ENCODE measurements at regions not wholly inside any gene's neighbourhood (a gene's known extent, or its start where the extent isn't known, plus 50 kb on each side); places are given as distances from the start of the nearest gene placed in this dataset.
"Not testable (repeated sequence)": the region's sequence is repeated elsewhere in the genome, so short reads cannot be mapped to it uniquely, and the experiment has no call there.

DNA sequence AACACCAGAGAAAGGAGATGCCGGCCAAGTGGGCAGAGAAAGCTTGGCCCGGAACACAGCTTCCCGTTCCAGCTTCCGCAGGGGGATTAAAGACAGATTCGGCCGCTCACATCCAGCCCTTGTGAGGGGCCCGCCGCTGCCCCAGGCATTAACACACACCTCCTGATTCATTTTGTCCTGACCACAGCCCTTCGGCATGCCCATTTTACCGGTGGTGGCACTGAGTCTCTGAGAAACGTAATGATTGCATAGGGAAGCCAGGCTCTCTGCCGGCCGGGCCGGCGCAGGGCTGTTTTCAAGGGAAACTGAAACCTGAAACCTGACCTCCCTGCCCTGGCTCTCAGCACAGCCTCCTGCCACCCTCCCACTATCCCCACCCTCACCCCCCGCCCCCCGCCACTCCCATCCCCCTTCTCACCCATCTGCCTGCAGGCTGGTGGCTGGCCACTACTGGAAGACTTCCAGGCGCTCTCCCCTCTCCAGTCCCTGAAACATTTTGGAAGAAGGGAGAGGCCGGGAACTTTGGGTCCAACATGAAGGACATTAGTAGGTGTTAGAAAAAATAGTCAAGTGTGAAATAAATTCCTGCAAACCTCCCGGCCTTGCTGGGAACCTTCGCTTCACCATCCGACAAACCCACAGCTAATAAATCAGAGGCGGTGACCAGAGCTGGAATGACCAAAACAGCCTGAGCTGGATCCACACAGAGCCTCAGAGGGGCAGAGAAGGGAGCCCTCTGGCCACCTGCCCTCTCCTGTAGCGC lies 83.5 kb upstream of the CUX1 start:
- no peak overlapping the region for H3K27ac ChIP-seq (ENCODE audit: low read depth, low read length)
- WGBS, 3 donors = 18 to 26% (median 23%) methylated on average over 24 of the region's 24 CpGs

DNA sequence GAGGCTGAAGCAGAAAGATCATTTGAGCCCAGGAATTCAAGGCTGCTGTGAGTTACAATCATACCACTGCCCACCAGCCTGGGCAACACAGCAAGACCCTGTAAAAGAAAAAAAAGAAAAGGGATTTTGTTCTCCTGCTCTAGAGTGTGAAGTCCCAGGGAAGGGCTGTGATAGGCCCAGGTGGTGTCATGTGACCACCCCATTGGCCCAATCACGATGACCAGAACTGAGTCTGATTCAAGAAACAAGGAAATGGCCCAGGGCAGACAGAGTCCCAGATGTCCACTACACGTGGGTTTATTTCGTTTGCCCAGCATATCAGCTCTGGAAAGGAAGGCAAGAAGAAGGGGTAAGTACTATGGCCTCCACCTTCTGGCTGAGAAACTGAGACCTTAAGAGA lies 81.3 kb upstream of the CUX1 start:
- WGBS, 3 donors = 60 to 88% (median 80%) methylated on average over 3 of the region's 3 CpGs
- H3K27ac ChIP-seq (ENCODE audit: low read depth, low read length) = no peak overlapping the region

DNA sequence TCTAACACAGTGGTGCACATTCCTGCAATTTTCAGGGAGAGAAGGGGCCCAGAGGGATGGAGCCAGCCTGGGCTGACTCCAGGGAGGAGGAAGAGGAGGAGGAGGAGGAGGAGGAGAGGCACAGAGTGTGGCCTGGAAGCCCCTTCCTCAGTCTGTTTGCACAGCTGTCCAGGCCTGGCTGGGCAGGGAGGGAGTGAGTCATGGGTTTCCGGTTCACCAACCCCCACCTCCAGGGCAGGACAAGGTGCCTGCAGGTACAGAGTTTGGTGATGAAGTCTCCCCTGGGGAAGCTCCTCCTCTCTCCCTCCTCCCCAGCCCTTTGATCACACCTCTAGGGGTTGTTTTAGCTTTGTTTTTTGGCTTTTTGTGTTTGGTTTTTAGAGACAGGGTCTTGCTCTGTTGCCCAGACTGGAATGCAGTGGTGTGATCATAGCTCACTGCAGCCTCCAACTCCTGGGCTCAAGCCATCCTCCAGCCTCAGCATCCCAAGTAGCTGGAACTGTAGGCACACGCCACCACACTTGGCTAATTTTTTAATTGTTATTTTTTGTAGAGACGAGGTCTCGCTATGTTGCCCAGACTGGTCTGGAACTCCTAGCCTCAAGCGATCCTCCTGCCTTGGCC lies 77.5 kb upstream of the CUX1 start:
- H3K27ac ChIP-seq (ENCODE audit: low read depth, low read length) = no peak overlapping the region
- WGBS, 3 donors = 88 to 95% (median 88%) methylated on average over 4 to 5 of the region's 5 CpGs

DNA sequence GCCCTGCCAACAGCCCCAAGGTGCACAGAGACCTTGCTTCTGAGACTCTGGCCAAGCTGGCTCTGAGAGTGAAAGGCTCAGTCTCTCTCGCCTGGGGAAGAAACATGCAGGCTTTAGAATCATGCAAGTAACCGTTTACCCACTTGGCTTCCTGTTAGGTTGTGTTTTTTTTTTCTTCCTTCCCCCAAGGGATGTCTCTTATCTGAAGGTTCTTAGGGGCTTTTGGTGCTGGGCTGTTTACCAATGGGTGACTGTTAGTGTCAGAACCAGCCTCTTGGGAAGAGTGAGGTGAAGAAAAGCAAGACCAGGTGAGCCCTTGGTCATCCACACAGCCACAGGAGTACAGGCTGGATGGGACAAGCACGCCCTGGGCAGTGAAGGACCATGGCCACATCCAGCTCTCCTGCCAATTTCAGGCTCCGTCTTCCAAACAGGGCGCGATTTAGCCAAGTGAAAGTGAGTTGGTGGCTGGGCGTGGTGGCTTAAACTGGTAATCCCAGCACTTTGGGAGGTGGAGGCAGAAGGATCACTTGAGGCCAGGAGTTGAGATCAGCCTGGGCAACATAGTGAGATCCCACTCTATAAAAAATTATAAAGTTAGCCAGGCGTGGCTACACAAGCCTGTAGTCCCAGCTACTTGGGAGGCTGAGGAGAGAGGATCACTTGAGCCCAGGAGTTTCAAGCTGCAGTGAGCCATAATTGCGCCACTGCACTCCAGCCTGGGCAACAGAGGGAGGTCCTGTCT lies 76.3 kb upstream of the CUX1 start:
- 38 to 75% (median 43%) methylated on average over 9 of the region's 9 CpGs for WGBS, 3 donors

DNA sequence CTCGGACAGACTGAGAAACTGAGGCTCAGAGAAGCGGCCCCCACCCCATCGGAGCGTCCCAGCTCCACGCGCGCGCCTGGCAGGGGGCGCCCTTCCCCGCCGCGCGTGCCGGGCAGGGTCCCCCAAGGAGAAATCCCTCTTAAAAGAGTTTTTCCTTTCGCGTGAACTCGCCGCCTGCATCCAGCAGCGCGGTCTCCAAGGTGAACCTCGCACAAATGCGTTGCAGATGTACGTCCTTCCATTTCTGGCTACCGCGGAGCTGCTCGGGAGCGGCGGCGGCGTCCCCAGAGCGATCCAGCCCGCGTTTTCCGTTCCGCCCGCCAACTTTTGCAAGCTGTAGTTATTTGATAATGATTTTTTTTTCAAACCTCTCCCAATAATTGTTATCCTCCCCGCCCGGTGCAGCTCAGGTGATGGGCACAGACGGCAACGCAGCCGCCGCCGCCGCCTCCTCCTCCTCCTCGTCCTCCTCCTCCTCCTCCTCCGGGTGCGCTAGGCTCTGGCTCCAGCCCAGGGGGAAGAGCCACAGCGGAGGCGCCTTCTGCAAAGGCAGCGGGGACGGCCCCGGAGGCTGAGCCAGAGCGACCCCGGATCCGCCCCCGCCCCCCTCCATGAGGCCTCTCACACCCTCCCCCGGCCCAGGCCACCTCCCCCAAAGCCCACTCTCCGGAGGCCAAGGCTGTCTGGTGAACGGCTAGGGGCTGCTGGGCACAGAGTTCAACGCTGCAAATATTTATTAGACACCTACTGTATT lies 74.0 kb upstream of the CUX1 start:
- H3K27ac ChIP-seq (ENCODE audit: low read depth, low read length) = no peak overlapping the region
- WGBS, 3 donors = 1% methylated on average over 50 to 59 of the region's 60 CpGs

More for the DNA sequence above, 76.3 kb upstream of the CUX1 start:
- no peak overlapping the region for H3K27ac ChIP-seq (ENCODE audit: low read depth, low read length)

DNA sequence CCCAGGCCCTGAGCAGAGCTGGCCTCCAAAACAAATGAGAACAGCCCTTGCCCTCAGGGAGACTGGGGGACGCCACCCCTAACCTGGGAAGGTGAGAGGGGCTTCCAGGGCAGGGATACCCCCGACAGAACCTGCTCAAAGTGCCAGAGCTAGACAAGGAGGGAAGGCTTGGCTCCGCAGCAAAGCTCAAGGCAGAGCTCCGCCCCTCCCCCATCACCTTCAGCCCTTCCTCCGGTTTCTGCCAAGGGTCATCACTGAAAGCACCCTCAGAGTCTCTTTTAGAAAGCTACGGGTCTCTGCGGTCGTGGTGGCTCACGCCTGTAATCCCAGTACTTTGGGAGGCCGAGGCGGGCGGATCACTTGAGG lies 73.4 kb upstream of the CUX1 start:
- 57 to 61% (median 57%) methylated on average over 12 of the region's 12 CpGs for WGBS, 3 donors
- H3K27ac ChIP-seq (ENCODE audit: low read depth, low read length) = no peak overlapping the region

DNA sequence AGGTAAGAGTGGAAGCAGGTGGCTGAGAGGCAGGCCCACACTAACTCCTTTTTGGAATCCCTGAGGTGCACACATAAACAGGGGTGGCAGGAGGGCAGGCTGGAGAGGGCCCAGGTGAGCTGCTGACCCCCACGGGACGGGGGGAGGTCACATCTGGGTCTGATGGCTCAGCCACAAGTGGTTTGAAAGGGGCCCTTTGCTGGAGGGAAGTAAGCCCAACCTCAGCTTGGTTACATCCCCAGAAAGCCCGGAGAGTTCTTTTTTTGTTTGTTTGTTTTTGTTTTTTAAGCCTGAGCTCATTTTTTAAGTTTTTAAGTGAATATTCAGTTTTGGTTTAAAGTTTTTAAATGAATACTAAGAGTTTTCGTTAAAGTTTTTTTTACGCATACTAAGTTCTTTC lies 72.8 kb upstream of the CUX1 start:
- 71 to 77% (median 75%) methylated on average over 5 of the region's 5 CpGs for WGBS, 3 donors
- H3K27ac ChIP-seq (ENCODE audit: low read depth, low read length) = no peak overlapping the region

DNA sequence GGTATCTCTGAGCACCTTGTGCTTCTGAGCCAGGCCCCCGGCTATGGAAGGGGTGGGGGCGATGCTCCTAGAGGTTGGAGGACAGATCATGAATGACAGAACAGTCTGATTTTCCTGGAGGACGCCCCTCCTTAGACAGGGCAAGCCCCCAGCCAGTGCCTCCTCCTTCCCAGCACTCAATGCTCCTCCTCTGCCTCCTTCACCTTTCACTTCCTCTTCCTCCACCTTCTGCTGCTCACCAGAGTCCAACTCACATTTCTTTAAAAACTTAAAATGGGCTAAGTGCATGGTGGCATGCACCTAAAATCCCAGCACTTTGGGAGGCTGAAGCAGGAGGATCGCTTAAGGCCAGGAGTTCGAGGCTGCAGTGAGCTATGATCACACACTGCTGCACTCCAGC lies 71.1 kb upstream of the CUX1 start:
- 79 to 89% (median 84%) methylated on average over 5 of the region's 5 CpGs for WGBS, 3 donors
- H3K27ac ChIP-seq (ENCODE audit: low read depth, low read length) = no peak overlapping the region

DNA sequence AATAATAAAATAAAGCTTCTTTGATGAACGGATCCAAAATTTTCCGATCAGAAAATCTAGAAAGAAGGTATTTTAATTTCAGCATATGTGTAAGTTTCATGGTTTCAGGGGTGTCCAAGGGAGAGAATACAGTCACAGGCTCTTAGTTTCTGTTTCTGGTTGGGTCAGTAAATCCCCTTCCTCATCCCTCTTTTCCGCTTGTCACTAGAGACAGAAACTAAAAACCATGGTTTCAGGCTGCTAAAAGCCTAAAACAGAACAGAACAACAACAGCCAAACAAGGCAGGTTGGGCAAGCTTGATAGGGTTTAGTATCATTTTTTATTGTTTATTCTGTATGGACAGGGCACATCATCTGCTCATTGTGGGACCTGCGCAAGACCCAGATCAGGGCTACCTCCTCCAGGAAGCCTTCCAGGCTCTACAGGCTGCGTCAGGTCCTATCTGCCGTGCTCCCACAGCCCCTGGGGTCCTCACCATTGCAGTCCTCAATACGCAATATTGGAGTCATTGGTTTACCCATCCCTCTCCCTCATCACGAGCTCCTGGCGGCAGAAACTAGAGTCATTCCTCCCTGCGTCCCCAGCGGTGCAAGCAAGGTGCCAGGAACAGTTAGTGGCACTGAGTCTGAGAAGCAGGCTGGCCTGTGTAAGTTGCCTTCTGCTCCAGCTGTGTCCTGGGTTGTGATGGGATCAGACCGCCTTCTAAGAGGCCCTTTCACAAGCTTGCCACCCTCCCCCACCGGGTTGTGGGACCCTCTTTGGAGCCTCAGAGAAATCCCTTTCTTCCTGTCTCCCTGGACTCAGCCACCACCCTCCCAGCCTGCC lies 70.2 kb upstream of the CUX1 start:
- 76 to 83% (median 77%) methylated on average over 13 of the region's 13 CpGs for WGBS, 3 donors
- no peak overlapping the region for H3K27ac ChIP-seq (ENCODE audit: low read depth, low read length)

DNA sequence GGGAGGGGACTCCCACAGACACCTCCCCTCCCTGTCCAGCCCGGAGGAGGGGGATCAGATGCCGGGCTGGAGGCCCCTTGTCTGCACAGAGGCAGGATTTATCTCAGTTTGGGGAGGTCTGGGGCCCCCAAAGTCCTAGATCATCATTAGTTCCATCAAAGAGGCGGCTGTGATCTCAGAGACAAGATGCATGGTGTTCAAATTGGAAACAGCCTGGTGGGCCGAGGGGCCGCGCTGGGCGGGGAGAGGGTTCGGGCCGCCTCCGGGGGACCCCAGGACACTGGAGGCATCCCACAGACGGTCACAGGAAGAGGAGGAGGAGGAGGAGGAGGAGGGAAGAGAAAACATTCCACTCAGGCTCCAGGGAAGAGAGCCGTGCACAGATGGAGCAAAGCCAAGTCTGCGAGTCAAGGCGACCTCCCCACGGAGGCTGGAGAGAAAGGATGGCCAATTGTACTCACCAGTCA lies 69.5 kb upstream of the CUX1 start:
- WGBS, 3 donors = 47 to 55% (median 50%) methylated on average over 15 of the region's 15 CpGs
- no peak overlapping the region for H3K27ac ChIP-seq (ENCODE audit: low read depth, low read length)

DNA sequence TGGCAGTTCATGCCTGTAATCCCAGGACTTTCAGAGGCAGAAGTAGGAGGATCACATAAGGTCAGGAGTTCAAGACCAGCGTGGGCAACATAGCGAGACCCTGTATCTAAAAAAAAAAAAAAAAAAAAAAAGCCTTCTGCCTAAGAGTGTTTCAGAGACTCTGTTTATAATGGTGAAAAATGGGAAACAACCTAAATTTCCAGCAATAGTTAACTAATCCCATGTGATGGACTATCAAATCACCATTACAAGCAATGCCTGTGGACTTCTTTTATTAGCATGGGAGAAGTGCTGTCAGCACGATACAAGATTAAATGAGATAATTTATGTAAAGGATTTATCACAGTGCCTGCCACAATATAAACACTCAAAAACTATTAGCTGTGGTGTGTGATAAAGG lies 67.5 kb upstream of the CUX1 start:
- WGBS, 3 donors = 82 to 94% (median 92%) methylated on average over 3 of the region's 3 CpGs
- H3K27ac ChIP-seq (ENCODE audit: low read depth, low read length) = no peak overlapping the region

DNA sequence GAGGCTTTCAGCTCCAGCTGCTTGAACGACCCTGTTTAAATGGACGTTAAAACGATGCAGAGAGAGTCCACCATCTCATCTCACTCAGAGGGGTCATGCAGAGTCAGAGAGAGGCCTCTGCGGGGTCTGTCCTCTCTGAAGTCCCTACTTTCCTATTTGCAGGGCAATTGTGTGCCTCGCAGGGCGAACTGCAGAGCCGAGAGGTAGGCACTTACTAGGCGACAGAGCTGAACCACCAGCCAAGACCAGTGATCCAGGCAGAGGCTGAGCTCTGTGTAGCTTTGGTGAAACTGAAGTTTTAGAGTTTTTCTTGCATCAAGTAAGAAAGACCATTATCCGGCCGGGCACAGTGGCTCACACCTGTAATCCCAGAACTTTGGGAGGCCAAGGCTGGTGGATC lies 64.1 kb upstream of the CUX1 start:
- WGBS, 3 donors = 75 to 92% (median 88%) methylated on average over 10 of the region's 10 CpGs
- no peak overlapping the region for H3K27ac ChIP-seq (ENCODE audit: low read depth, low read length)

DNA sequence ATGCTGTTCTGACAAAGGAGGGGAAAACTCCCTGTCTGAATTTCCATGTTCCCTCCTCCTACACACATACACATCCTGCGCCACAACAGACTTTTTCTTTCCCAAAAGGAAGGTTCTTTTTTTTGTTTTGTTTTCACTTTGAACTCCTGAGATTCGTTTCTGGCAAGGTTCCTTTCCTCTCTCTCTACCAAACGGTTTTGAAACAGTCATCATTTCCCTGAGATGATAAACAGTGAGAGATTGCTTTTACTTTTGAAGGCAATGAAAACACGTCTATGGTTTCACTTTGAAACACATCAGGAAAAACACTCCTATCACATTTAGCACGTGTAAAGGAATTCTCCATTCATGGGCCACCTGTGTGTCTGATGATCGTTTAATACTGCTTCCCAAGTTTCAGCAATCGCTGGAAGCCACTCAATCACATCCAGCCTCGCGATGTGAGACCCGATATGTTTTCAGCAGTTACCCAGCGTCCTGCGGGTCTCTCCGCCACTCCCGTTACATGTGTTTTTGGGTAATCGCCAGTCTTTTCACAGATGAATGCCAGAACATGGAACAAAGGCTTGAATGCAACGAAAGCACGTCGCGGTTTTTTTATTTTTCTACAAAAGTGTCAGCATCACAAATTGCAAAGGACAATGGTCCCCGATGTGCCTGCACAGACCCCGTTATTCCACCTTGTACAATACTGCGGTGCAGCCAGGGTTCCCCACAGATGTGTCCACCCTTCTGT lies 62.8 kb upstream of the CUX1 start:
- 9 to 28% (median 11%) methylated on average over 22 of the region's 22 CpGs for WGBS, 3 donors
- H3K27ac ChIP-seq (ENCODE audit: low read depth, low read length) = no peak overlapping the region

DNA sequence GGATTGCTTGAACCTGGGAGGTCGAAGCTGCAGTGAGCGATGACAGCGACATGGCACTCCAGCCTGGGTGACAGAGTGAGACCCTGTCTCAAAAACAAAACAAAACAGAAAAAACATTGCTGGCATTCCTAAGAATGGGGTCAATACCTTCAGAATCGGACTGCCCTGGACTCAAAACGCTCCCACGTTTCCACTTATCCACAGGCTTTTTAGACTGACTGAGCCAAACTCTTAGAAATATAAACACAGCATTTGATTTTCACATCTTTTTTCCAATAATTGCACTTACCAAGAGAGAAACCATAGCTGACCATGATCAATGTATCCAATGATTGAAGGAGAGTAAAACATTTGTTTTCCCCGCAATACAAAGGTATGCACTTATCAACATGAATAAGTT lies 59.5 kb upstream of the CUX1 start:
- H3K27ac ChIP-seq (ENCODE audit: low read depth, low read length) = no peak overlapping the region
- WGBS, 3 donors = 83 to 95% (median 94%) methylated on average over 7 of the region's 7 CpGs

DNA sequence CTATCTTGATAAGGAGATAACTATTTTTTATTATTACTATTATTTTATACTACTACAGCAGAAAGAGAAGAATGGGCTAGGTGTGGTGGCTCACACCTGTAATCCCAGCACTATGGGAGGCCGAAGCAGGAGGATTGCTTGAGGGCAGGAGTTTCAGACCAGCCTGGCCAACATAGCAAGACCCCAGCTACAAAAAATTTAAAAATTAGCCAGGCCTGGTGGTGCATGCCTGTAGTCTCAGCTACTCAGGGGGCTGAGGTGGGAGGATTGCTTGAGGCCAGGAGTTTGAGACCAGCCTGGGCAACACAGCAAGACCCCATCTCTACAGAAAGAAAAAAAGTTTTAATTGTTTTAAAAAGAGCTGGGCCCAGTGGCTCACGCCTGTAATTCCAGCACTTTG lies 58.9 kb upstream of the CUX1 start:
- WGBS, 3 donors = 95 to 98% (median 96%) methylated on average over 2 of the region's 2 CpGs
- H3K27ac ChIP-seq (ENCODE audit: low read depth, low read length) = not testable (repeated sequence)

DNA sequence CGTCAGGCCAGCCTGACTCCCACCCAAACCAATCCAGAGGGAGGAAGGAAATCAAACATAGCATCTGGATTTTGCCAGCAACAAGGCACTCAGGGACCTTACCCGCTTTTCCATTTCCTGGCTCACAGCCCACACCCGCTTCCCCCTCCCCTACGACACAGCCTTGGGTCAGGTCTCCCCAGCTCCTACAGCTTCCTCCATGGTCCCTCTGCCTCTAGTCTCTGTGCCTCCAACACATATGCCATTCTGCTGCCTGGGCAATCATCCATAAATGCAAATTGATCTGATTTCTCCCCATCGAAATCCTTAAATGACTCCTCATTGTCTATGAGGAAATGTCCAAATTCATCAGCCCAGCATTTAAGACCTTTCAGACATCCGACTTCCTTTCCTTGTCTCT lies 53.2 kb upstream of the CUX1 start:
- 26 to 55% (median 32%) methylated on average over 6 of the region's 6 CpGs for WGBS, 3 donors
- H3K27ac ChIP-seq (ENCODE audit: low read depth, low read length) = no peak overlapping the region

DNA sequence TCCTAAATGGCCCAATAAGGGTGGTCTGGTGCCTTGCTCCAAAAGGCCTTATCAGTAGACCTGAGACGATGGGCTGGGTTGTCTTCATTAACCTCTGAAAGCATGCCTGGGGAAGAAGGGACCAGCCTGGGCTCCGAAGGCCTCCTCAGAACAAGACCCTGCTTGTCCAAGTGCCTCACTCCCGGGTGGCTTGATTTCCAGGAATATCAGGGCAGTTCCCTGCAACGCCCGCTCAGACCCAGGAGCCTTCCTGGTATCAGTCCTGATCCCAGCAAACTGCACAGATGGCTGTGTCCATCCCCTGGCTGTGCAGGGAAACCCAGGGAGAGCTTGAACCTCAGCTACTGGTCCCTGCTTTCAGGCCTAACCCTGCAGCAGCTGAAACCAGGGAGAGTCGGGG lies 49.9 kb upstream of the CUX1 start:
- 66 to 89% (median 80%) methylated on average over 6 of the region's 6 CpGs for WGBS, 3 donors
- no peak overlapping the region for H3K27ac ChIP-seq (ENCODE audit: low read depth, low read length)

Data from adipose tissue (tissue), 3 donors.